COLO668 (cell line): ENCODE measurements at regions not wholly inside any gene's neighbourhood (a gene's known extent, or its start where the extent isn't known, plus 50 kb on each side); places are given as distances from the start of the nearest gene placed in this dataset.
A peak's percentile ranks its signal among the peaks of the same experiment; 100 is the strongest.

Source experiments
- DNase-seq: peaks from one replicate; lab custom pipeline; 2025; ENCODE audit not compliant: unreplicated experiment; lab: John Stamatoyannopoulos, UW

GRCh38 chr7:33661430-33662160, 243.7 kb upstream of the BMPER start:
- no peak for DNase-seq

GRCh38 chr7:33666531-33666930, 238.8 kb upstream of the BMPER start:
- no peak for DNase-seq

GRCh38 chr7:33667196-33667595, 238.1 kb upstream of the BMPER start:
- no peak for DNase-seq

- peak; percentile 30 for DNase-seq
Measured at GRCh38 chr7:33669251-33669670, 236.1 kb upstream of the BMPER start.

GRCh38 chr7:33671531-33672262, 233.6 kb upstream of the BMPER start:
- DNase-seq: peak; percentile 69

- DNase-seq: no peak
Measured at GRCh38 chr7:33673029-33673700, 232.2 kb upstream of the BMPER start.

- DNase-seq: no peak
Measured at GRCh38 chr7:33674804-33675411, 230.4 kb upstream of the BMPER start.

- DNase-seq: no peak
Measured at GRCh38 chr7:33677556-33677955, 227.8 kb upstream of the BMPER start.

GRCh38 chr7:33678569-33679335, 226.6 kb upstream of the BMPER start:
- DNase-seq: no peak

GRCh38 chr7:33680682-33681081, 224.7 kb upstream of the BMPER start:
- no peak for DNase-seq

GRCh38 chr7:33685503-33685902, 219.8 kb upstream of the BMPER start:
- DNase-seq: no peak

GRCh38 chr7:33685981-33686683, 219.2 kb upstream of the BMPER start:
- no peak for DNase-seq

GRCh38 chr7:33687625-33688024, 217.7 kb upstream of the BMPER start:
- no peak for DNase-seq

- no peak for DNase-seq
Measured at GRCh38 chr7:33691180-33691579, 214.2 kb upstream of the BMPER start.

GRCh38 chr7:33692956-33693355, 212.4 kb upstream of the BMPER start:
- DNase-seq: no peak

- DNase-seq: no peak
Measured at GRCh38 chr7:33694006-33694405, 211.3 kb upstream of the BMPER start.

GRCh38 chr7:33697616-33698015, 207.7 kb upstream of the BMPER start:
- no peak for DNase-seq

GRCh38 chr7:33698041-33698440, 207.3 kb upstream of the BMPER start:
- DNase-seq: no peak

- DNase-seq: no peak
Measured at GRCh38 chr7:33698692-33699128, 206.6 kb upstream of the BMPER start.
